ENCODE measurements at regions not wholly inside any gene's neighbourhood (a gene's known extent, or its start where the extent isn't known, plus 50 kb on each side); places are given as distances from the start of the nearest gene placed in this dataset.

DNA sequence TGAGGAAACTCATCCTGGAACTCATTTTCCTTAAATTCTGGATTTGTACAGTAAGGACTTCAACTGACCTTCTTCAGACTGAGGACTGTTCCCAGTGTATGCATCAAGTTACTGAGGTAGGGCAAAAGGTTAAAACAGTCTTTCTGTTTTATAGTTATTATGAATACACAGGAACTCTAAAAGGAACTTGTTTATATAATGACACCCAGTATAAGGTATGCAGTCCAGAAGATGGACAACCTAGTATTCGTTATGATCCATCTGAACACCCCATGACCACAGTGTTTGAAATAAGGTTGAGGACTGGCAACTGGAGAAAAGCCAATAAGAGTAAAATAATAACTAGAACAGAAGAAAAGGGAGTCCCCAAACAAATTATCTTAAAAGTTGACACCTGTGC, 779.9 kb upstream of the TMEM132C start:
- H3K27ac ChIP-seq: no peak overlapping the region
- ChIA-PET CTCF (no interaction called here), POLR2A (ENCODE audit: low non-redundant PET) (no interaction called here)
- no peak for DNase-seq (ENCODE audit: low spot score)
- TF ChIP-seq, protein P1, sequence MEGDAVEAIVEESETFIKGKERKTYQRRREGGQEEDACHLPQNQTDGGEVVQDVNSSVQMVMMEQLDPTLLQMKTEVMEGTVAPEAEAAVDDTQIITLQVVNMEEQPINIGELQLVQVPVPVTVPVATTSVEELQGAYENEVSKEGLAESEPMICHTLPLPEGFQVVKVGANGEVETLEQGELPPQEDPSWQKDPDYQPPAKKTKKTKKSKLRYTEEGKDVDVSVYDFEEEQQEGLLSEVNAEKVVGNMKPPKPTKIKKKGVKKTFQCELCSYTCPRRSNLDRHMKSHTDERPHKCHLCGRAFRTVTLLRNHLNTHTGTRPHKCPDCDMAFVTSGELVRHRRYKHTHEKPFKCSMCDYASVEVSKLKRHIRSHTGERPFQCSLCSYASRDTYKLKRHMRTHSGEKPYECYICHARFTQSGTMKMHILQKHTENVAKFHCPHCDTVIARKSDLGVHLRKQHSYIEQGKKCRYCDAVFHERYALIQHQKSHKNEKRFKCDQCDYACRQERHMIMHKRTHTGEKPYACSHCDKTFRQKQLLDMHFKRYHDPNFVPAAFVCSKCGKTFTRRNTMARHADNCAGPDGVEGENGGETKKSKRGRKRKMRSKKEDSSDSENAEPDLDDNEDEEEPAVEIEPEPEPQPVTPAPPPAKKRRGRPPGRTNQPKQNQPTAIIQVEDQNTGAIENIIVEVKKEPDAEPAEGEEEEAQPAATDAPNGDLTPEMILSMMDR (conservative IDR thresholded peaks at IDR 0.05; ENCODE audit: low read depth): no peak

DNA sequence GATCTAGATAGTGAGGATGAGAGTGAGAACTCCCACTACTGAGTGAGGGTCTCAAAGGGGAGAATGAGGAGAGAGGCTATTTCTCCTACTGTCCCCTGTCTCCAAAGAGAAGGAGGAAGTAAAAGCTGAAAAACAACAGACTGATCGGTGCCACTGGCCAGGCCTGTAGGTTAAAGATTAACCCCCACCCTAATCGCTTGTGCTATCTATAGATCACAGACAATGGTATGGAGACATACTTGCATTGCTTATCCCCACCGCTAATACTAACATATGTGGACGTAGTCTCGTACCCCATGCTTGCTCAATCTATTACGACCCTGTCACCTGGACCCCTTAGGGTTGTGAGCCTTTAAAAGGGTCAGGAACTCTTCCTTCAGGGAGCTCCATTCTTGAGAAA, 777.9 kb upstream of the TMEM132C start:
- CTCF ChIA-PET: no interaction called here
- POLR2A ChIA-PET (ENCODE audit: low non-redundant PET): no interaction called here

DNA sequence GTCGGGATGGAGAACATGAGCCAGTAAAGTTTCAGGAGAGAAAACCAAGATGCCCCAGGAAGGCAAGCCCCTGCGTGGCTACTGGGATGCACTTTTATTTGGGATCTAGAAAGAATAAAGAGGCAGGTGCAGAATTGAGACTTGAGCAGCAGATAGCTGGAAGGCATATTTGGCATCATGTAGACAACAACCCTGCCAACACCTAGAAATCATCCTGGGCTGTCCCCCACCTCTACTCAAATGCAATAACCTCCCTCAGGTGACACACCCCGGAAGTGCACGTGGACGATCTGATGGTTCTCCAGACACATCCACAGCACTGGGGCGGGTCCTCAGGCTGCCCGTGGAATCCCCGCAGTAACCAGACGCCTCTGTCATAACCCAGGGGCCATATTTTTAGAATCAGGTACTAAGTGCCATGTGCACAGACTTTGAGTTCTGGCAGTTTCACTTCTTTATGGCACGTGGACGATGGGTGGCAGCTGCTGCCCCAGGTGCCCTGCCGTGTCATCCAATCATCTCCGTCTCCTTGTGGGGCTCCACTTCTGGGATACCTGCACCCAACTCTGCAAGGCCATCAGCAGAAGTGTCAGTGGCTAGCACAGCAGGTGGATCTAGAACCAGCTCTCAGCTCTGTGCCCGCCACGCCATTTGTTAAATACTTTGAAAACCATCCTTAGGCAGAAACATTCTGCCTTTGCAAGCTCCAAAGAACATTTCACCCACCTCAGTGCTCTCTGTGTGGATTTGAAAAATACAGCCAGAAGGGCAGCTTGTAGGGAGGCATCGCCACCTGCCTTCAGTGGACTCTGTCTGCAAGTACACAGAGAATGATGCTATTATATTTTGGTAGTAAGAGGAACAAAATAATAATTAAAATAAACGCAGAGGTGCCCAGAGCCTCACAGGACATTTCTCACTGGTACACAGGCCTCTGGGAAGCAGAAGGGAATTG, 771.7 kb upstream of the TMEM132C start:
- DNase-seq (ENCODE audit: low spot score): no peak
- POLR2A ChIA-PET (ENCODE audit: low non-redundant PET): no interaction called here
- H3K27ac ChIP-seq: no peak overlapping the region
- TF ChIP-seq, protein P1 (conservative IDR thresholded peaks at IDR 0.05; ENCODE audit: low read depth): no peak
- CTCF ChIA-PET: no interaction called here

More for the DNA sequence above, 777.9 kb upstream of the TMEM132C start:
- TF ChIP-seq, protein P1 (conservative IDR thresholded peaks at IDR 0.05; ENCODE audit: low read depth): no peak
- no peak overlapping the region for H3K27ac ChIP-seq
- DNase-seq (ENCODE audit: low spot score): no peak

DNA sequence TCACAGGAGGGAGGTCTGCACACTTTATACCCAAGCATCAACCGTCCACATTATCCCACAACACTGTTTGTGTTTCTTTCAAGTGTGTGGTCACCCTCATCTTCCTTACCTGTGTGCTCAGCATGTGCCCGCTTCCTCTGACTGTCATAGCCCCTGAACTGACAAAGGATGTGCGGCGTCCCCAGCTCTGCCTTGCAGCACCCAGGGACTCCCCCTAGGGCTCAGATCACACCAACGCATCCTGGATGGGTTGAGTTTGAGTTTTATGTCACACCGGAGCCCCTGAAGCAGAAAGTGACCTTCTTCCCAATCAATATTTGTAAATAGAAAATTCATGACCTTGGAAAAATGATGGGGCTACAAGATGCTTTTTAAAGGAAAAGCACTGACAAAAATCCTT, 770.7 kb upstream of the TMEM132C start:
- H3K27ac ChIP-seq: no peak overlapping the region
- ChIA-PET POLR2A (ENCODE audit: low non-redundant PET) (no interaction called here), CTCF (no interaction called here)
- DNase-seq (ENCODE audit: low spot score): no peak
- TF ChIP-seq, protein P1 (conservative IDR thresholded peaks at IDR 0.05; ENCODE audit: low read depth): no peak

DNA sequence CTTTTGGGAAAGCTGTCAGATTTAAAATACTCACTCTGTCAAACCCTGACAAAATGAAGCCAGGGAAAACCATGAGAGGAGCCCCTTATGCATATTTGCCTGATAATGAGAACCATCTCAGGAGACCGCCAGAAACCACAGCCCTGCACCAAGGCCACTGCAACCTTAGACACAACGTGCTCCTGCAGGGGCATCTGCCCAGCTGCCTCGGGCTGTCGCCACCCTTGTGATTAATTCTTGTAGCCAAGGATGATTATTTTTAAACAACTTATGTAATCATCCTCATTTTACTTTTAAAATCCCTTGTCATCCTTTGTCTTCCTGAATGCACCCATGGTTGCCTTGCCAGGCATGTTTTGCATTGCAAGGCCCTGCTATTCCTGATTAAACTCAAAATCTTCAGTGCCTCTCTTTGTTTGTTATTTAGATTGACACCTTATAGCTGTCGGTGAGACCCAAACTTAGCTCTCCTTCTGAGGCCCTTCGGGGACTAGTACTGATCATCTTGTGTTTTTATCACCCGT, 766.4 kb upstream of the TMEM132C start:
- DNase-seq (ENCODE audit: low spot score): no peak
- ChIA-PET POLR2A (ENCODE audit: low non-redundant PET) (no interaction called here), CTCF (interaction anchor here (0.7 kb wide), 2 partner anchors 514 to 531 kb away, joined by 3 read pairs; no protein-coding TSS in a partner anchor)
- TF ChIP-seq, protein P1 (conservative IDR thresholded peaks at IDR 0.05; ENCODE audit: low read depth): no peak
- H3K27ac ChIP-seq: no peak overlapping the region

DNA sequence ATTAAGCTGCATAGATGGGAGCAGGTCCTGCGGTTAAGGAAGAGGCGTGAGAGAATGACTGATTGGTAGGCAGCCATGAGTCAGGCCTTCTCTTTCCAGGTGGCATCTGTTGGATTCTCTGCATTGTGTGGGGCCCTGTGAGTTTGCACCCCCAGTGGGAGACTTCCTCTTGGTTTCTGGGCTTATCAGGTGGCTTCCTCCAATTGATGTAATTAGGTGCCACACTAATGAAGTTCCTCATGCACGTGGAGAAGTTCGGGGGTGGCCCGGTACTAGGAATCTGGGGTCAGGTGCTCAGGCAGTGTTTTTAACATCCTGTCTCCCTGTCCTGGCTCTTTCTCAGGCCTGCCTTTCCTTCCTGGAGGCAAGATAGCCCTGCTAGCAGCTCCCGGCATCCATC, 765.1 kb upstream of the TMEM132C start:
- no peak for DNase-seq (ENCODE audit: low spot score)
- ChIA-PET CTCF (interaction anchor here (0.6 kb wide), 1 partner anchor 243 kb away, joined by 3 read pairs; no protein-coding TSS in a partner anchor), POLR2A (ENCODE audit: low non-redundant PET) (no interaction called here)
- H3K27ac ChIP-seq: no peak overlapping the region
- TF ChIP-seq, protein P1 (conservative IDR thresholded peaks at IDR 0.05; ENCODE audit: low read depth): no peak

Measured in RWPE1 (cell line).